ENCODE measurements at regions not wholly inside any gene's neighbourhood (a gene's known extent, or its start where the extent isn't known, plus 50 kb on each side); places are given as distances from the start of the nearest gene placed in this dataset.

DNA sequence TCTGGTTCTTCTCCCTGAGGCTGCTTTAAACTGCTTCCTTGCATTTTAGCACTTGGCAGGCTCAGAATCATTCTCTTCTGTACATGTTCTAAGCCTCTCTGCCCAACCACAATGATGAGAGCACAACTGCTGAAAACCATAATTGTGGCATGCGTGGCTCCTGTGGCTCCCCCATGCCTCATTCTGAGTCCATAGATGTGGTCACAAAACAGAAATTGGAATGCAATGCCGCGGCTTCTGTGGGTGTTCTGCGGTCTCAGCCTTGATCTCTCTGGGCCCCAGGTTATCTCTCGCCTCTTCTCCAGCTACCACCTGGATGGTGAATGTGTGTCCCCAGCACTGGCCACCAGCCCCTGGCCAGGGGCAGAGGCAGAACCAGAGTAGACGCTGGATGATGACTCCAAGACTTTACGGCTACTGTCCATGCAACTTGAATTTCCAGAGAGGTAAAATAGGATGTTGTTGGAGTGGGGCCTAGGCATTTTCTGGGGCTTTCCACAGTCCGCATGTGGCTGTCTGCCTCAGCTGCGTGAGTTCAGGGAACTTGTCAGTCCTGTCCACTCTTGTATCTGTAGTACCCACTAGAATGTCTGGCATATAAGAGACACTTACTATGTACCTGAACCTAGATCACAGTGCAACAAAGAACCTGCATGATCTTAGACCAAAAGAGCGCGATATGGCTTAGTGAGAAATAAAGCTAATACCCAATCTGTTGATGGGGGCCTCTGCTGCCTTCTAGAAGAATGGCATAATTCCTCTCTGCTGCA is 52.4 kb upstream of the ADRB1 start:
- DNase-seq (ENCODE audit: extremely low spot score), result no peak
- intact Hi-C loops (cut with DNase I), result no loop called here
- Histone ChIP-seq H3K4me3 (no peak overlapping the region), H3K9me3 (no peaks in the 10 kb centered on the region), H3K27ac (replicated peaks in 1 of 4) (no peak overlapping the region), H3K27me3 (no peaks in the 10 kb centered on the region), H3K4me1 (peaks cover 0 to 9% (median 7%) of the 10 kb centered on the region in 4 donors), H3K36me3 (no peaks in the 10 kb centered on the region)
- WGBS, result 98% methylated on average over 11 of the region's 11 CpGs
- TF ChIP-seq POLR2AphosphoS5 (IDR thresholded peaks at IDR 0.05) (no peak), EP300 (IDR thresholded peaks at IDR 0.05) (no peak), POLR2A (IDR thresholded peaks at IDR 0.05; ENCODE audit: low read depth) (no peak), CTCF (IDR thresholded peaks at IDR 0.05) (no peak)

- no peak for TF ChIP-seq POLR2A (IDR thresholded peaks at IDR 0.05; ENCODE audit: low read depth)
- TF ChIP-seq POLR2AphosphoS5 (IDR thresholded peaks at IDR 0.05), result no peak
- TF ChIP-seq CTCF (IDR thresholded peaks at IDR 0.05), result no peak
- no peak for TF ChIP-seq EP300 (IDR thresholded peaks at IDR 0.05)
- Histone ChIP-seq H3K9me3 (no peaks in the 10 kb centered on the region), H3K36me3 (no peaks in the 10 kb centered on the region), H3K27ac (replicated peaks in 1 of 4) (no peak overlapping the region), H3K27me3 (no peaks in the 10 kb centered on the region), H3K4me3 (no peak overlapping the region), H3K4me1 (peaks cover 0 to 9% (median 7%) of the 10 kb centered on the region in 4 donors)
- 78% methylated on average over 9 of the region's 9 CpGs for WGBS
- intact Hi-C loops (cut with DNase I), result no loop called here
- no peak for DNase-seq (ENCODE audit: extremely low spot score)
Observed at GRCh38 chr10:113992471-113993011, 51.1 kb upstream of the ADRB1 start.

- no peak for DNase-seq (ENCODE audit: extremely low spot score)
- H3K4me1 ChIP-seq, result peaks cover 0 to 9% (median 7%) of the 10 kb centered on the region in 4 donors
- H3K27me3 ChIP-seq, result no peaks in the 10 kb centered on the region
- no peak overlapping the region for H3K4me3 ChIP-seq
- no peaks in the 10 kb centered on the region for H3K36me3 ChIP-seq
- no peak overlapping the region for H3K27ac ChIP-seq (replicated peaks in 1 of 4)
- intact Hi-C loops (cut with DNase I), result no loop called here
- WGBS, result no CpG with 5 or more reads among the region's 3 CpGs
- TF ChIP-seq EP300 (IDR thresholded peaks at IDR 0.05) (no peak), CTCF (IDR thresholded peaks at IDR 0.05) (no peak), POLR2A (IDR thresholded peaks at IDR 0.05; ENCODE audit: low read depth) (no peak), POLR2AphosphoS5 (IDR thresholded peaks at IDR 0.05) (no peak)
- H3K9me3 ChIP-seq, result no peaks in the 10 kb centered on the region
Observed at GRCh38 chr10:113993489-113993991, 50.1 kb upstream of the ADRB1 start.

Data from esophagus muscularis mucosa (tissue), 4 donors.